GM21360 (cell line): ENCODE measurements at regions not wholly inside any gene's neighbourhood (a gene's known extent, or its start where the extent isn't known, plus 50 kb on each side); places are given as distances from the start of the nearest gene placed in this dataset.
"Not testable (repeated sequence)": the region's sequence is repeated elsewhere in the genome, so short reads cannot be mapped to it uniquely, and the experiment has no call there.

Source experiments
- ATAC-seq: cut with Tn5 transposase; IDR thresholded peaks from one replicate; pipeline ENCODE4 v1.9.1; 2021; ENCODE audit warnings: mild to moderate bottlenecking, moderate library complexity; ENCODE audit not compliant: unreplicated experiment

- ATAC-seq: no peak
Measured at GRCh38 chr4:159410076-159410777, 307.3 kb downstream of the RAPGEF2 start.

- ATAC-seq: no peak
Measured at GRCh38 chr4:159410891-159411290, 308.0 kb downstream of the RAPGEF2 start.

- ATAC-seq: no peak
Measured at GRCh38 chr4:159413306-159413943, 310.5 kb downstream of the RAPGEF2 start.

GRCh38 chr4:159414305-159414704 lies 311.4 kb downstream of the RAPGEF2 start:
- ATAC-seq: no peak

- no peak for ATAC-seq
Measured at GRCh38 chr4:159416073-159416472, 313.2 kb downstream of the RAPGEF2 start.

GRCh38 chr4:159416996-159417395 lies 314.1 kb downstream of the RAPGEF2 start:
- no peak for ATAC-seq

GRCh38 chr4:159420162-159421057 lies 317.5 kb downstream of the RAPGEF2 start:
- ATAC-seq: no peak

GRCh38 chr4:159421058-159421419 lies 318.2 kb downstream of the RAPGEF2 start:
- not testable (repeated sequence) for ATAC-seq

- no peak for ATAC-seq
Measured at GRCh38 chr4:159422019-159422418, 319.1 kb downstream of the RAPGEF2 start.

GRCh38 chr4:159422626-159423025 lies 319.7 kb downstream of the RAPGEF2 start:
- ATAC-seq: no peak

- no peak for ATAC-seq
Measured at GRCh38 chr4:159425737-159426305, 322.9 kb downstream of the RAPGEF2 start.

- no peak for ATAC-seq
Measured at GRCh38 chr4:159428293-159428692, 325.4 kb downstream of the RAPGEF2 start.

GRCh38 chr4:159428975-159429692 lies 326.3 kb downstream of the RAPGEF2 start:
- no peak for ATAC-seq

GRCh38 chr4:159429693-159430035 lies 326.8 kb downstream of the RAPGEF2 start:
- ATAC-seq: no peak

- ATAC-seq: no peak
Measured at GRCh38 chr4:159430896-159431295, 328.0 kb downstream of the RAPGEF2 start.

GRCh38 chr4:159432436-159432835 lies 329.6 kb downstream of the RAPGEF2 start:
- no peak for ATAC-seq

- ATAC-seq: no peak
Measured at GRCh38 chr4:159433337-159433736, 330.5 kb downstream of the RAPGEF2 start.

- ATAC-seq: no peak
Measured at GRCh38 chr4:159434114-159434870, 331.4 kb downstream of the RAPGEF2 start.

GRCh38 chr4:159434871-159435241 lies 332.0 kb downstream of the RAPGEF2 start:
- no peak for ATAC-seq

- ATAC-seq: no peak
Measured at GRCh38 chr4:159435561-159436023, 332.7 kb downstream of the RAPGEF2 start.
